ENCODE measurements at regions not wholly inside any gene's neighbourhood (a gene's known extent, or its start where the extent isn't known, plus 50 kb on each side); places are given as distances from the start of the nearest gene placed in this dataset.

DNA sequence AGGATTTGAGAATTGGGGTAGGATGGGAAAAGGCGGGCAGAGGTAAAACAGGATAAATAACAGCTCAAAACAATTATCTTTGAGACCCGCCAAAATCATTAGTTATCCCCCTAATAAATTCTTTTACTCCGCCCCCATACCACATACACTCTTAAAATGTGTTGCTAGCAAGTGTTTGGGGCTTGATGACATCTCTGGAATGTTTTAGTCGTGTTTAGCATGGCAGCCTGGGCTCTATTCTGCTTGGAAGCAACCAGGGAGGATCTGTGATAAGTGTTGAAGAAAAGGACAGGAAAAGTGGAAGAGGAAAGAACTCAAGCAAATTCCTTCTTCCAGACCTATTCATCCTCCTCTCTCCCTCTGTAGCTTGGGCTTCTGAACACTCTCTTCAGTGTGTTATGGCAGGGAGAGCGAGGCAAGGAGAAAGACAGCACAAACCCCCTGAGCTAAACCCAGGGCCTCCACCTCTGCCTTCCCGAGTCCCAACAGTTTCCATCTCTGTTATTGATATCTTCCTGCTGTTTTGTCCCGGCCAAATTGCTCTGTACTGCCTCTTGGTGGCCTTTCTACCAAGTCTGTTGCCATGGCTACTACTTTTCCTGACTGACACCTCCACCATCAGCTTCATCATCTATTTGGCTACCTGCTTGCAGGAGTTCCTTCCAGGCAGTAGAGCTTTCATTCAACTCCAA lies 135.8 kb downstream of the RPL22L1 start:
- Histone ChIP-seq H3K4me1 (ENCODE audit: insufficient read depth, low read length, poor library complexity, severe bottlenecking) (no peaks in the 10 kb centered on the region), H3K9me3 (ENCODE audit: low read depth, low read length, poor library complexity, severe bottlenecking) (no peaks in the 10 kb centered on the region), H3K27ac (ENCODE audit: low read depth, low read length, poor library complexity, severe bottlenecking) (no peak overlapping the region), H3K36me3 (ENCODE audit: insufficient read depth, low read length, poor library complexity, severe bottlenecking) (no peaks in the 10 kb centered on the region), H3K4me3 (ENCODE audit: low read depth, low read length, poor library complexity, severe bottlenecking) (no peak overlapping the region), H3K27me3 (replicated peaks; ENCODE audit: insufficient read depth, low read depth, low read length, poor library complexity) (no peaks in the 10 kb centered on the region)
- no peak for TF ChIP-seq EZH2 (IDR thresholded peaks at IDR 0.05; ENCODE audit: borderline replicate concordance, low read depth, low read length, poor library complexity, severe bottlenecking)
- TF ChIP-seq, protein P1, sequence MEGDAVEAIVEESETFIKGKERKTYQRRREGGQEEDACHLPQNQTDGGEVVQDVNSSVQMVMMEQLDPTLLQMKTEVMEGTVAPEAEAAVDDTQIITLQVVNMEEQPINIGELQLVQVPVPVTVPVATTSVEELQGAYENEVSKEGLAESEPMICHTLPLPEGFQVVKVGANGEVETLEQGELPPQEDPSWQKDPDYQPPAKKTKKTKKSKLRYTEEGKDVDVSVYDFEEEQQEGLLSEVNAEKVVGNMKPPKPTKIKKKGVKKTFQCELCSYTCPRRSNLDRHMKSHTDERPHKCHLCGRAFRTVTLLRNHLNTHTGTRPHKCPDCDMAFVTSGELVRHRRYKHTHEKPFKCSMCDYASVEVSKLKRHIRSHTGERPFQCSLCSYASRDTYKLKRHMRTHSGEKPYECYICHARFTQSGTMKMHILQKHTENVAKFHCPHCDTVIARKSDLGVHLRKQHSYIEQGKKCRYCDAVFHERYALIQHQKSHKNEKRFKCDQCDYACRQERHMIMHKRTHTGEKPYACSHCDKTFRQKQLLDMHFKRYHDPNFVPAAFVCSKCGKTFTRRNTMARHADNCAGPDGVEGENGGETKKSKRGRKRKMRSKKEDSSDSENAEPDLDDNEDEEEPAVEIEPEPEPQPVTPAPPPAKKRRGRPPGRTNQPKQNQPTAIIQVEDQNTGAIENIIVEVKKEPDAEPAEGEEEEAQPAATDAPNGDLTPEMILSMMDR (conservative IDR thresholded peaks at IDR 0.05; ENCODE audit: low read depth, low read length): no peak
- no peak for DNase-seq (ENCODE audit: low spot score)
- POLR2A ChIA-PET (ENCODE audit: low non-redundant PET): no interaction called here
- no TSS peak for BruUV-seq (replicated peaks)
- intact Hi-C loops (cut with micrococcal nuclease; ENCODE audit: unreplicated experiment): no loop called here
- CTCF ChIA-PET: no interaction called here

DNA sequence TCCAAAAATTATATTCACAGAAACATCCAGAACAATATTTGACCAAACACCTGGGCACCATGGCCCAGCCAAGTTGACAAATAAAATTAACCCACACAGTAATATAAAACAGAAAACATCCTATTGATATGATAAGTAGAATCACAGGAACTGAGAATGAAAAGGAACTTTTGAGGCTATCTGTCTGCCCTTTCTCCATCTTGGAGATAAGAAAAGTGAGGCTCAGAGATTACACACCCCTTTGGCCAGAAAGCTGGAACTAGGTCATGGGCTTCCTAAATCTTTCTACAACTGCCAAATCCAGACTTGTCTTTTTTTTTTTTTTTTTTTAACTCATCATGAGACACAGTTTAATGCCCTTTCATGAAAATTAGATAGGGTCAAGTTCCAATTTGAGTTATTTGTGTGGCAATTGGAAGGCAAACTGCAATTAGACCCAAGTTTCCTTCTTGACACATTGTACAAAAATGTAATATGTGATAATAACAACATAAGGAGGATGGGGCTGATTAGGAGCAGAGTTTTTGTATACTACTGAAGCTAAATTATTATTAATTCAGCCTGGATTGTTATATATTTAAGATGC lies 137.2 kb downstream of the RPL22L1 start:
- ChIA-PET POLR2A (ENCODE audit: low non-redundant PET) (no interaction called here), CTCF (no interaction called here)
- no peaks in the 10 kb centered on the region for H3K27me3 ChIP-seq (replicated peaks; ENCODE audit: insufficient read depth, low read depth, low read length, poor library complexity)
- no peak overlapping the region for H3K4me3 ChIP-seq (ENCODE audit: low read depth, low read length, poor library complexity, severe bottlenecking)
- DNase-seq (ENCODE audit: low spot score): no peak
- H3K4me1 ChIP-seq (ENCODE audit: insufficient read depth, low read length, poor library complexity, severe bottlenecking): no peaks in the 10 kb centered on the region
- H3K9me3 ChIP-seq (ENCODE audit: low read depth, low read length, poor library complexity, severe bottlenecking): no peaks in the 10 kb centered on the region
- H3K27ac ChIP-seq (ENCODE audit: low read depth, low read length, poor library complexity, severe bottlenecking): no peak overlapping the region
- H3K36me3 ChIP-seq (ENCODE audit: insufficient read depth, low read length, poor library complexity, severe bottlenecking): no peaks in the 10 kb centered on the region
- intact Hi-C loops (cut with micrococcal nuclease; ENCODE audit: unreplicated experiment): no loop called here
- TF ChIP-seq, protein P1 (conservative IDR thresholded peaks at IDR 0.05; ENCODE audit: low read depth, low read length): no peak
- TF ChIP-seq EZH2 (IDR thresholded peaks at IDR 0.05; ENCODE audit: borderline replicate concordance, low read depth, low read length, poor library complexity, severe bottlenecking): no peak
- no TSS peak for BruUV-seq (replicated peaks)

DNA sequence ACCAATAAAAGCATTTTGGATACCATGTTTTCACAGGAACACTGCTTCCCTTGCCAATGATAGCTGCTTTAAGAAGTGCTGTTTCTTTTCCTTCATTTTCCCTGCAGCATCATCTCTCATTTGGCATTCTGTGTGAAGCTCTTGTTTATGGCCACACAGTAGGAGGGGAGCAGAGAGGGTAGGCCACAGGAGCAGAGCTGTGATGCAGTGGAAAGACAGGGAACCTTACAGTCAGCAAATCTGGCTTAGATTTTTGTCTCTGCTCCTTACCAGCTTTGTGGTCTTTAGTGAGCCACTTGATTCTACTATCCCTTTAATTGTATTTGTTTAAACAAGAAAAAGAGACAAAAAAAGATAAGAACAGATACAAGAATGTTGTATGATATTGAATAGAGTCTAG lies 138.7 kb downstream of the RPL22L1 start:
- Histone ChIP-seq H3K27ac (ENCODE audit: low read depth, low read length, poor library complexity, severe bottlenecking) (no peak overlapping the region), H3K9me3 (ENCODE audit: low read depth, low read length, poor library complexity, severe bottlenecking) (no peaks in the 10 kb centered on the region), H3K4me1 (ENCODE audit: insufficient read depth, low read length, poor library complexity, severe bottlenecking) (no peaks in the 10 kb centered on the region), H3K4me3 (ENCODE audit: low read depth, low read length, poor library complexity, severe bottlenecking) (no peak overlapping the region), H3K27me3 (replicated peaks; ENCODE audit: insufficient read depth, low read depth, low read length, poor library complexity) (no peaks in the 10 kb centered on the region), H3K36me3 (ENCODE audit: insufficient read depth, low read length, poor library complexity, severe bottlenecking) (no peaks in the 10 kb centered on the region)
- POLR2A ChIA-PET (ENCODE audit: low non-redundant PET): interaction anchor here (0.7 kb wide), 1 partner anchor 109 kb away, joined by 6 read pairs; no protein-coding TSS in a partner anchor
- CTCF ChIA-PET: no interaction called here
- DNase-seq (ENCODE audit: low spot score): no peak
- TF ChIP-seq EZH2 (IDR thresholded peaks at IDR 0.05; ENCODE audit: borderline replicate concordance, low read depth, low read length, poor library complexity, severe bottlenecking): no peak
- TF ChIP-seq, protein P1 (conservative IDR thresholded peaks at IDR 0.05; ENCODE audit: low read depth, low read length): no peak
- intact Hi-C loops (cut with micrococcal nuclease; ENCODE audit: unreplicated experiment): no loop called here
- BruUV-seq (replicated peaks): no TSS peak

Data from A673 (cell line).